B cell (primary cell): ENCODE measurements at regions not wholly inside any gene's neighbourhood (a gene's known extent, or its start where the extent isn't known, plus 50 kb on each side); places are given as distances from the start of the nearest gene placed in this dataset.

Experiments
- ATAC-seq: fragments of 200-7000 bp; cut with Tn5 transposase; one replicate; pipeline ENCODE4 v1.10.0; 2021; ENCODE audit warnings: low read depth, mild to moderate bottlenecking, moderate number of reproducible peaks, moderate library complexity
- CTCF ChIA-PET: fragments of 350-600 bp; sonication (Branson Sonifier 250); formaldehyde crosslinking; loops from one replicate; lab custom pipeline; 2021; ENCODE audit warnings: antibody characterized with exemption, inconsistent platforms; lab: Charles Lee
- POLR2A ChIA-PET: fragments of 350-600 bp; sonication (Branson Sonifier 250); formaldehyde crosslinking; loops from one replicate; lab custom pipeline; 2021; ENCODE audit warnings: antibody characterized with exemption; lab: Charles Lee
- DNase-seq: peaks from one replicate; pipeline ENCODE4 v3.0.0; 2013
- H2AFZ ChIP-seq: 2 replicates; pipeline ENCODE4 v1.6.1; 2012; ENCODE audit warnings: mild to moderate bottlenecking, low read depth, low read length; ENCODE audit not compliant: insufficient read depth, poor library complexity, severe bottlenecking
- H3K27ac ChIP-seq, 2 donors: 1 replicate in 1 of 2; 2 replicates in 1 of 2; pipeline ENCODE4 v1.5.1; 2012 to 2013; ENCODE audit warnings: low read length in 2 of 2, mild to moderate bottlenecking in 2 of 2, moderate library complexity in 1 of 2
- H3K27me3 ChIP-seq, 4 experiments: fragments of 200-600 bp in 1 of 4; sonication (generic) in 1 of 4; replicated peaks in 1 of 4; 1 replicate in 2 of 4; 2 replicates in 2 of 4; pipeline versions ENCODE4 v1.6.1 to v1.7.0; 2013 to 2016; ENCODE audit warnings: low read length in 3 of 4, mild to moderate bottlenecking in 2 of 4, mixed read lengths in 1 of 4, moderate library complexity in 1 of 4; ENCODE audit not compliant: insufficient read depth in 4 of 4, control insufficient read depth in 3 of 4; ENCODE audit errors: control extremely low read depth in 1 of 4
- H3K36me3 ChIP-seq, 2 experiments: replicated peaks in 1 of 2; 1 replicate in 1 of 2; 2 replicates in 1 of 2; pipeline versions ENCODE4 v1.6.1 to v1.7.1; 2013; ENCODE audit warnings: low read length in 1 of 2; ENCODE audit not compliant: insufficient read depth in 2 of 2, control insufficient read depth in 1 of 2; ENCODE audit errors: control extremely low read depth in 1 of 2, extremely low read depth in 1 of 2
- H3K4me1 ChIP-seq, 2 donors: fragments of 200-600 bp in 1 of 2; sonication (generic) in 1 of 2; 1 replicate in 1 of 2; 2 replicates in 1 of 2; pipeline versions ENCODE4 v1.5.1 to v1.6.1; 2013 to 2017; ENCODE audit warnings: low read length in 2 of 2; ENCODE audit not compliant: control insufficient read depth in 2 of 2, insufficient read depth in 2 of 2
- H3K4me2 ChIP-seq: replicated peaks from 2 replicates; pipeline ENCODE3; 2012; ENCODE audit warnings: mild to moderate bottlenecking, low read depth, low read length; ENCODE audit not compliant: poor library complexity, severe bottlenecking
- H3K4me3 ChIP-seq, 5 experiments: fragments of 200-600 bp in 1 of 5; sonication (generic) in 1 of 5; 1 replicate in 3 of 5; 2 replicates in 2 of 5; pipeline versions ENCODE4 v1.5.1 to v1.7.0; 2011 to 2016; ENCODE audit warnings: low read length in 4 of 5, mild to moderate bottlenecking in 4 of 5, low read depth in 2 of 5, control low read depth in 1 of 5, moderate library complexity in 1 of 5; ENCODE audit not compliant: insufficient read depth in 1 of 5; ENCODE audit errors: control extremely low read depth in 1 of 5, extremely low read depth in 1 of 5
- H3K79me2 ChIP-seq: fragments of 200-600 bp; sonication (generic); one replicate; pipeline ENCODE4 v1.6.0; 2016; ENCODE audit warnings: low read length; ENCODE audit not compliant: control insufficient read depth, insufficient read depth
- H3K9ac ChIP-seq: fragments of 200-600 bp; sonication (generic); 2 replicates; pipeline ENCODE4 v1.6.1; 2017; ENCODE audit warnings: mild to moderate bottlenecking, low read length, moderate library complexity
- H3K9me3 ChIP-seq, 3 donors: one replicate each; pipeline versions ENCODE4 v1.6.1 to v1.7.1; 2013; ENCODE audit warnings: low read length in 2 of 3; ENCODE audit not compliant: control insufficient read depth in 2 of 3, insufficient read depth in 1 of 3; ENCODE audit errors: control extremely low read depth in 1 of 3
- H4K20me1 ChIP-seq: 2 replicates; pipeline ENCODE4 v1.6.0; 2012; ENCODE audit warnings: mild to moderate bottlenecking, low read length; ENCODE audit not compliant: insufficient read depth, control insufficient read depth, poor library complexity, severe bottlenecking
- H3K27ac Mint-ChIP-seq: one replicate; pipeline ENCODE4 v1.8.0; 2021; ENCODE audit warnings: mixed read lengths
- H3K27me3 Mint-ChIP-seq: one replicate; pipeline ENCODE4 v1.8.0; 2021; ENCODE audit warnings: mixed read lengths
- H3K4me1 Mint-ChIP-seq: one replicate; pipeline ENCODE4 v1.8.0; 2021; ENCODE audit warnings: mixed read lengths
- H3K4me3 Mint-ChIP-seq: one replicate; pipeline ENCODE4 v1.8.0; 2021; ENCODE audit warnings: mixed read lengths
- H3K9me3 Mint-ChIP-seq: one replicate; pipeline ENCODE4 v1.8.0; 2022; ENCODE audit warnings: mixed read lengths; ENCODE audit not compliant: insufficient read depth
- EZH2 ChIP-seq: IDR thresholded peaks from 2 replicates; pipeline ENCODE4 v1.6.1; 2012; ENCODE audit warnings: borderline replicate concordance, low read depth, mild to moderate bottlenecking, moderate library complexity, low read length; ENCODE audit not compliant: insufficient read depth, poor library complexity, severe bottlenecking
- WGBS: methylation state at CpG from one replicate; pipeline ENCODE4 v1.1.5; 2013; ENCODE audit warnings: missing lambda C conversion rate; ENCODE audit not compliant: insufficient coverage; 5-methylcytosine and 5-hydroxymethylcytosine counted together
- intact Hi-C: fragments of 100-400 bp; cut with micrococcal nuclease; formaldehyde crosslinking; loops from one replicate; pipeline ENCODE4 v1.10.0; 2022
- TF ChIP-seq, protein P1 (sequence below): fragments of 200-600 bp; IDR thresholded peaks from one replicate; pipeline ENCODE4 v1.8.0; 2022; ENCODE audit warnings: antibody characterized with exemption, mild to moderate bottlenecking

DNA sequence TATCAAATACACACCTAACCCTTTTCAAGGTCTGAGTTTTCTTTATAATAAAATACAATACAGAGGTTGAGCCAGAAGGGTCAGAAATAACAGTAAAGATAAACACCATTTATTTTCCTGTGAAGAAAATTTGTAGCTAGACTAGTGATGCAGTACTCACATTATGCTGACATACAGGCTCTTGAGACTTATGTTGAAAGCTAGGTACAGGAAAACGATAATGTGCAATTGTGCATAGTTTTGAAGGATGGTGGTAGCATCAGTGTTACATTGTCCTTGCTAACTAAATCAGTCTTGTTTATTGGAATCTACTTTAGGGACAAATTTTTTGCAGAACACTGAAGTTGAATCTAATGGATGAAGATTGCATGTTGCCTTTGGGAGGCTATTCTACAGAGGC is 1877.2 kb downstream of the PCDH7 start:
- Histone ChIP-seq H3K27me3 (no peaks in the 10 kb centered on the region), H2AFZ (no peak overlapping the region), H3K27ac (no peak overlapping the region), H3K4me2 (no peak overlapping the region), H4K20me1 (no peaks in the 10 kb centered on the region), H3K9me3 (no peaks in the 10 kb centered on the region), H3K4me1 (no peaks in the 10 kb centered on the region), H3K36me3 (no peaks in the 10 kb centered on the region), H3K9ac (no peak overlapping the region), H3K79me2 (no peaks in the 10 kb centered on the region), H3K4me3 (no peak overlapping the region)
- Mint-ChIP-seq H3K9me3 (peaks cover 4% of the 10 kb centered on the region), H3K4me3 (no peak overlapping the region), H3K27ac (no peak overlapping the region), H3K4me1 (no peaks in the 10 kb centered on the region), H3K27me3 (no peaks in the 10 kb centered on the region)
- DNase-seq (no peak), ATAC-seq (no peak)
- 86% methylated on average over 1 of the region's 1 CpG for WGBS
- POLR2A ChIA-PET = no interaction called here
- intact Hi-C loops = no loop called here
- no peak for TF ChIP-seq EZH2
- TF ChIP-seq, protein P1, sequence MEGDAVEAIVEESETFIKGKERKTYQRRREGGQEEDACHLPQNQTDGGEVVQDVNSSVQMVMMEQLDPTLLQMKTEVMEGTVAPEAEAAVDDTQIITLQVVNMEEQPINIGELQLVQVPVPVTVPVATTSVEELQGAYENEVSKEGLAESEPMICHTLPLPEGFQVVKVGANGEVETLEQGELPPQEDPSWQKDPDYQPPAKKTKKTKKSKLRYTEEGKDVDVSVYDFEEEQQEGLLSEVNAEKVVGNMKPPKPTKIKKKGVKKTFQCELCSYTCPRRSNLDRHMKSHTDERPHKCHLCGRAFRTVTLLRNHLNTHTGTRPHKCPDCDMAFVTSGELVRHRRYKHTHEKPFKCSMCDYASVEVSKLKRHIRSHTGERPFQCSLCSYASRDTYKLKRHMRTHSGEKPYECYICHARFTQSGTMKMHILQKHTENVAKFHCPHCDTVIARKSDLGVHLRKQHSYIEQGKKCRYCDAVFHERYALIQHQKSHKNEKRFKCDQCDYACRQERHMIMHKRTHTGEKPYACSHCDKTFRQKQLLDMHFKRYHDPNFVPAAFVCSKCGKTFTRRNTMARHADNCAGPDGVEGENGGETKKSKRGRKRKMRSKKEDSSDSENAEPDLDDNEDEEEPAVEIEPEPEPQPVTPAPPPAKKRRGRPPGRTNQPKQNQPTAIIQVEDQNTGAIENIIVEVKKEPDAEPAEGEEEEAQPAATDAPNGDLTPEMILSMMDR = no peak
- CTCF ChIA-PET = no interaction called here

DNA sequence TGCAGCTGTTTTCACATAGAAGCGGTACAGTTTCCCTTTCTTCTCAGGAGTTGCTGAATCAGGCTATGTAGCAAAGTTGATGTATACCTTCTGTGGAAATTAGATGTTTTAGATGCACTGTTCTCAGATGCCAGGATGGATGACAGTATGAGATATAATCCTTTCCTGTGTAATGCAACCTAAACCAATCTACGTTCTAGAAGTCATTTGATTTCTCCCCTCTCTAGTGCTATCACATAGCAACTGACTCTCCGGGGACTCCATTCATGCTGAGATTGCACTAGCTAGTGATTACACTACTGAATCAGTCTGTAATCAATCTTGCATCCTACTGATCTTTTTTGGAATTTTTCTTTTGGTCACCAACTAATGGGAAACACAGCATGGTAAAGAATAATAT is 1881.7 kb downstream of the PCDH7 start:
- H3K27me3 ChIP-seq = no peaks in the 10 kb centered on the region
- no peaks in the 10 kb centered on the region for H3K79me2 ChIP-seq
- no peaks in the 10 kb centered on the region for H3K9me3 Mint-ChIP-seq
- ChIA-PET CTCF (no interaction called here), POLR2A (no interaction called here)
- H3K9ac ChIP-seq = no peak overlapping the region
- no peaks in the 10 kb centered on the region for H4K20me1 ChIP-seq
- no peaks in the 10 kb centered on the region for H3K4me1 ChIP-seq
- no peak for DNase-seq
- ATAC-seq = no peak
- no peak overlapping the region for H3K4me3 Mint-ChIP-seq
- no peak overlapping the region for H3K27ac Mint-ChIP-seq
- no peak overlapping the region for H3K4me2 ChIP-seq
- TF ChIP-seq EZH2 = no peak
- TF ChIP-seq, protein P1 = no peak
- WGBS = 65% methylated on average over 2 of the region's 3 CpGs
- intact Hi-C loops = no loop called here
- H3K36me3 ChIP-seq = no peaks in the 10 kb centered on the region
- peaks cover 0 to 5% (median 0%) of the 10 kb centered on the region in 3 donors for H3K9me3 ChIP-seq
- no peaks in the 10 kb centered on the region for H3K27me3 Mint-ChIP-seq
- no peaks in the 10 kb centered on the region for H3K4me1 Mint-ChIP-seq
- no peak overlapping the region for H2AFZ ChIP-seq
- H3K27ac ChIP-seq = no peak overlapping the region
- H3K4me3 ChIP-seq = no peak overlapping the region
